H7 (cell line): ENCODE measurements at regions not wholly inside any gene's neighbourhood (a gene's known extent, or its start where the extent isn't known, plus 50 kb on each side); places are given as distances from the start of the nearest gene placed in this dataset.

ENCODE experiments used
- DNase-seq: peaks from one replicate; pipeline ENCODE4 v3.0.0; 2012
- H3K27me3 ChIP-seq: 2 replicates; pipeline ENCODE4 v1.6.0; 2011; ENCODE audit warnings: mild to moderate bottlenecking, low read length; ENCODE audit not compliant: control insufficient read depth, insufficient read depth
- H3K36me3 ChIP-seq: replicated peaks from 2 replicates; pipeline ENCODE4 v1.5.1; 2011; ENCODE audit warnings: low read length; ENCODE audit not compliant: control insufficient read depth, insufficient read depth
- H3K4me3 ChIP-seq: 2 replicates; pipeline ENCODE4 v1.5.1; 2011; ENCODE audit warnings: low read depth, mild to moderate bottlenecking, control low read depth, low read length, moderate library complexity; ENCODE audit not compliant: insufficient read depth

DNA sequence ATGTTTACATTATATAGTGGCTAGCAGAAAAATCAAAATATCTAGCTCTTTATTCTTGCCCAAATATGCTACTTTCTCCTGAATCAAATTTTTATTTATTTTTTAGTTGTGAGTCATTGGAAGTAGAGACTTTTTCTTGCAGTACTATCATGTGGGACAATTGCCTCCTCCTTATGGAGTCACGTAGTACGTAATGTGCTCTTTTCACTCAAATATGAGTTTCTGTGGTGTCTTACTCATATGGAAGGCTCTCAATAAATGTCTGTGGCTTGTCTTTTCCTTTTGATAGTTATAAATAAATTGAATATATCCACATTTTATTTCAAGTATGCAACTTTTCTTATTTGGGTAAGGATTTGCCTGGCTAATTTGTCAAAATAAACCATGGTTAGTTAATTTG lies 1411.0 kb upstream of the SLC10A2 start:
- no peak for DNase-seq

DNA sequence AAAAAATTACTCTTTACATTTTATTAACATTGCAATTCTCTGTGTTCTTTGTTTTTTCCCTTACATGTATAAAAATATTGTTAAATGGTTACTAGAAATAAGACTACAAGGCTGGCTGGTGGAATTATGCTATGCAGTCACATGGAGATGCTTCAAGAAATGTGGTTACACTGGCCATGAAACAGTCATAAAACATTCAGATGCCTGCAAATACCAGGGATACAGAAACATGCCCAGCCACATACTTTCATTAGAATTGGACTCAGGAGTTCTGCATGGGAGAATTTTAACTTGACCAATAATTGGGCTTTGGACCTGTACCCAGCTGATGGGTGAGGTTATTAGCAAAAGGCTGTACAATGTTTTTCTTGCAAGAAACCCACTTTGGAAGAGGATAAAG lies 1407.7 kb upstream of the SLC10A2 start:
- Histone ChIP-seq H3K36me3 (no peaks in the 10 kb centered on the region), H3K27me3 (no peaks in the 10 kb centered on the region), H3K4me3 (no peak overlapping the region)
- DNase-seq, result no peak

More for the DNA sequence above, 1411.0 kb upstream of the SLC10A2 start:
- H3K4me3 ChIP-seq, result no peak overlapping the region
- no peaks in the 10 kb centered on the region for H3K27me3 ChIP-seq
- H3K36me3 ChIP-seq, result no peaks in the 10 kb centered on the region

DNA sequence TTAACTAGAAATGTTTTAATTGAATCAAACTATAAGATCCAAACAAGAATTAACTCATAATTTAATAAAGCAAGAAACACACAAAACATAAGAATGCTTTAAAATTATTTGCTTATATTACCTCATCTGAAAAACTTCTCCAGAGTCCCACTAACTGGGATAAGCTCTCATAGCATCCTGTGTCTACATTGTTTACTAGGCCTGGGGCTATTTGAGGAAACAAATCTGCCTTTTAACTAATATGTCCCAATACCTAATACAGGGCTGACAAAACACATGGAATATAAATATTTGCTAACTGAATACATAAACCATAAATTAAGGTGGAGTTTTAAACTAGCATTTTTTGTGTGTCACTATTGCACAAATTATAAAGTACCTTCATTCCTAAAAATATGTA lies 1399.8 kb upstream of the SLC10A2 start:
- no peaks in the 10 kb centered on the region for H3K36me3 ChIP-seq
- no peaks in the 10 kb centered on the region for H3K27me3 ChIP-seq
- no peak overlapping the region for H3K4me3 ChIP-seq
- no peak for DNase-seq

DNA sequence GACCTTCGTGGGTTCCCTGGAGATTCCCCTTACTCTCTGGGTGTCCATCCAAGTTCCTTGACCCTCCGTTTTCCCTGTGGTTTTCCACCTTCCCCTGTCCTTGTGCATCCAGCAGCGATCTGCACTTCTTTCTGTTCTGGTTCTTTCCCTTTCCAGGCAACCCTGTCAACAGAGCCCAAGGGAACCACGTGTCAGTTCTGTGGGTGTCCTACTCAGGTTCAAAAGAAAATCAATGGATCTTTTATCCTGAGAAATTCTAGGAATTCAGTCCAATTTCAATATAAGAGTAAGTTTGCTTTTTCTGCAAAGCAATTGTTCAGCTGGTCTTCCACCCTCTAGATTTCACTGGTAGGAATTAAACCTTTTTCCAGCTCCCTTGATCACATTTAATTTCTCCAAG lies 1394.8 kb upstream of the SLC10A2 start:
- DNase-seq, result peak; percentile 7
- Histone ChIP-seq H3K27me3 (no peaks in the 10 kb centered on the region), H3K4me3 (no peak overlapping the region), H3K36me3 (no peaks in the 10 kb centered on the region)

DNA sequence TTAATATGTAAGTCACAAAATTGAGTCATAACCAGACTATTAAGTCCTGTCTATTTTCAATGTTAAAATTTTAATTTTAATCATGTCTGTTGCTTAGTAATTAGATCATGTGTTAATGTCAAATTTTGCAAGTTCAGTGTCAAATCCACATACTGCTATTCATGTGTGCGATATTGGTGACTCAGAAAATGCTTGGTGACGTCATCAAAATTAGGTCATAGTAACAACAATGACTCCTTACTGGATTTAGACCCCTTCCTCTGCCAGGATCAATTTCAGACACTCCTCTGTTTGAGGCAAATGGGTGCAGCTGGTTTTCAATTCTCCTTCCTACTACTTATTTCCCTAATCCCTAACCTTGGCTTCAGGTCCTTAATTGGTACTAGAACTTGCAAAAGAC lies 1394.3 kb upstream of the SLC10A2 start:
- H3K4me3 ChIP-seq, result no peak overlapping the region
- no peaks in the 10 kb centered on the region for H3K27me3 ChIP-seq
- no peak for DNase-seq
- H3K36me3 ChIP-seq, result no peaks in the 10 kb centered on the region

DNA sequence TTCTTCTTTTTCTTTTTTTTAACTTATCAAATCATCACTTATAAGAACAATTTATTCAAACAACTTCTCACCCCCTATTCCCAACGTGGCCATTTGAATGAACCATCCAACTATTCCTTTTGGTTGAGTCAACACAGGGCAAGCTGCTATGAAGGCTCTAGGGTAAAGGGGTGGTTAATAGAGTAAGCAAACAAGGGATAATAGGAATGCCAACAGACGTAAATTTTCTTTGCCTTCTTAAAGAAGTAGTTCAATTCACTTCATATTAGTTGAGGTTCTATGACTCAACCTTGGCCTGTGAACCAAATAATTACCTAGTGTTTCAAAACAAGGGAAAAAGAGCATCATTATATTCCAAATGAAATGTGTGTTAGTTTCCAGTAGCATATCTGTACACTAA lies 1383.8 kb upstream of the SLC10A2 start:
- Histone ChIP-seq H3K27me3 (no peaks in the 10 kb centered on the region), H3K4me3 (no peak overlapping the region), H3K36me3 (no peaks in the 10 kb centered on the region)
- DNase-seq, result no peak

DNA sequence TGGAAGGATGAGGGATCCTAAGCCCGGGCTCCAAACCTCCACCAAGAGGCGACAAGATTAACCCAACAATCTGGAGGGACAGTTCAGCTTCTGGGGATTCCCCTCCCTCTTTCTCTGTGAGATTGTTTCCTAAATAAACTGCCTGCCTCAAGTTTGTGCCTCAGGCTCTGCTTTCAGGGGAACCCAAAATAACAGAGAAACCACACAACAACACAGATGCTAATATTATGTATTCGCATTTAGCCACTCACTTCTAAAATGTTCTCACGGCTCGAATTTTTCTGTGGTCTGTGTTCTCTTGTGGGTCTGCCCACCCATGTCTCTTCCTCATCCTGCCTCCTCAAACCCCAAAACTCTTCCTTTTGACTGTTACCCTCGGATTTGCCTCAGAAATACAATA lies 1381.1 kb upstream of the SLC10A2 start:
- no peak for DNase-seq
- Histone ChIP-seq H3K36me3 (no peaks in the 10 kb centered on the region), H3K27me3 (no peaks in the 10 kb centered on the region), H3K4me3 (no peak overlapping the region)

DNA sequence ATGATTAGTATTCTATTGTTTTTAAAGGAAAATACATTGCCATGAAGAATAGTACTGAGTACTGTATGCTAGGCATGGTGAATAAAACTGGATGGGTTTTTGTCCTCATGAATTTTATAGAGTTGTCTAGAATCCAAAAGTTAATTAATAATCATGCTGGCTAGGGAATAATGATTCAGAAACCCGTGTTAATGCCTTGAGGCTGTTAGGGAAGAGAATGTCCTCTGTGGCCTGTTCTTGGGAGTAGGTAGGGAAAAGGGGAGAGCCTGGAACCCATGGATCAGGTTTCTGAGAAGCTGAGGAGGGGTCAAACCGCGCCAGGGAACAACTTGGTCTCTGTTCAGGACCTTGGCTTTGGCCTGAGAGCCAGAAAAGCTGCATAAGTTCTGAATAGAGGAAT lies 1376.3 kb upstream of the SLC10A2 start:
- no peak for DNase-seq
- no peaks in the 10 kb centered on the region for H3K27me3 ChIP-seq

DNA sequence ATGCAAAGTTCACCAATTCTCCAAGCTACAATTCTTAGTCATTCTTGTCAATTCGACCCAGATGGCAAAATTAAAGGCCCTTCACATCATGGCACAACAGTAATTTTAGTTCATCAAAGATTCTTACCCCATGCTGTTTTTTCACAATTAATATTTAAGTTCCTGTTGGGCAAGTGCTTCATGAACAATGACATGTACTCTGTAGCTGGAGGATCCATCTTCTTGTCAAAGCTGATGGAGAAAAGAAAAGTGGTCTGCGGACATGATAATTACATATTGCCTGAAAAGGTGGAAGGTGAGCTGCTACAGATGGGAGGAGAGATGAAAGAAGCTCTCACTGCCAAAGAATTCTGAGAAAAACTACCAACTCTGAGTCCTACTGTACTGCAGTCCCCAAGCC lies 1370.3 kb upstream of the SLC10A2 start:
- no peak for DNase-seq

More for the DNA sequence above, 1376.3 kb upstream of the SLC10A2 start:
- Histone ChIP-seq H3K4me3 (no peak overlapping the region), H3K36me3 (no peaks in the 10 kb centered on the region)

DNA sequence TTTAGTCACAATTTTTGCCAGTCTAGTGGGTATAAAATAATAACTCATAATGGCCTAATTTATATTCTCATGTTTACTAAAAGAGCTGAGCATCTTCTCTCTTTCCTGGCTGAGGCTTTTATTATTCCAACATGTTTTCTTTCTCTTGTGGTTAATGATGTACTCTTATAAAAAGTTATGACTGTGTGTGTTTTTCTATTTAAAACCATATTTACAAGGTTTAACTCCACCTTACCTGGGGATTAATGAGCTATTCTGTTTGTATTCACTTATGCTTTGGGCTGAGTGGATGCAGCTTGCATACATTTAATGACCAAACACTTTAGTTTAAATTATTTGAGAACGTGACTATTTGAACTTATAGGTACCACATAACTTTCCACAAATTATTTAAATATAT lies 1365.7 kb upstream of the SLC10A2 start:
- no peak for DNase-seq
- no peaks in the 10 kb centered on the region for H3K36me3 ChIP-seq
- no peak overlapping the region for H3K4me3 ChIP-seq
- H3K27me3 ChIP-seq, result no peaks in the 10 kb centered on the region

More for the DNA sequence above, 1370.3 kb upstream of the SLC10A2 start:
- no peak overlapping the region for H3K4me3 ChIP-seq
- H3K27me3 ChIP-seq, result no peaks in the 10 kb centered on the region
- no peaks in the 10 kb centered on the region for H3K36me3 ChIP-seq

DNA sequence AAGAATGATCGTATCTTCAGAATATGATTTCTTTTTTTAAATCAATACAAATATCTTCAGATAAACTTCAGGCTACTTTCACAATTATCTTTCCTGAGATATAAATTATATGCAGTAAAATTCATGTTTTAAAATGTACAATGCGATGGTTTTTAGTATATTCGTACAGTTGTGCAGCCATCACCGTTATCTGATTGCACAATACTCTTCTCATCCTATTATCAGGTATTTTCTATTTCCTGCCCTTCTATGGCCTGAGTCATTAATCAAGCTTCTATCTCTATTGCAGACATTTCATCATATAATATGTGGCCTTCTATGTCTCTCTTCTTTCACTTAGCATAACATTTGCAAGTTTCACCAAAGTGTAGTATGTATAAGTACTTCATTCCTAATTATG lies 1360.2 kb upstream of the SLC10A2 start:
- Histone ChIP-seq H3K36me3 (no peaks in the 10 kb centered on the region), H3K27me3 (no peaks in the 10 kb centered on the region), H3K4me3 (no peak overlapping the region)
- no peak for DNase-seq

DNA sequence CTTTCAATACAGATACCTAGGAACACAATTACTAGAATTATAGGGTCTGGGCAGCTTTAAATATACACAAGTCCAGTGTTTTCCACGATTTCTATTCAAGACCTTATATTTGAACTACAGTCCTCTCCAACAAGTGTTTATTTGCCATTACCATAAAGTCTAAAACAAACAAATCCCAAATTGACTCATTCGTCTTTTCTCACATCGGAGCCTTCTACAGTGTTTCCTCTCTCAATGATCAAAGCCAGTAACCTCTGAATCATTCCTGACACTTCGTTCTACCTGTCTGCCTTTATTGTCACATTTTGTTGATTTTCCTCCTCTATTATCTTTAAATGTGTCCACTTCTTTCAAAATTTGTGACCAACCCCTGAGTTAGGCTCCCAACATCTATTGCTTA lies 1356.5 kb upstream of the SLC10A2 start:
- Histone ChIP-seq H3K36me3 (no peaks in the 10 kb centered on the region), H3K4me3 (no peak overlapping the region), H3K27me3 (no peaks in the 10 kb centered on the region)
- no peak for DNase-seq

DNA sequence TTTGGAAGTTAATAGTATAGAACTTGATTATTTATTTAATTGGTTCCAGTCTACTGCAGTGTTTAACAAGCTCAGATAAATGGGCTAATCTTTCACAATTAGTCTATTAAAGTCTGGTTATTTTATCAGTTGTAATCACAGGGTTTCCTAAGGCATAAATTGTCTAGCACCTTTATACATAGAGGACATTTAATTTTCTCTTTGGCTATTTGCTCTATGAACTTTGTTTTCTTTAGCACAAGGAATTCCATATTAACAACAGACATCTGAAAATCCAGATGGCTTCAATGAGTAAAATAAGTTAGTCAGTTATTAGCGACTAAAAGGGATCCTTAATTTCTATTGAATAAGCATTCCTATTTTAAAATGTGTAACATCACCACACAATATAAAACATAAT lies 1350.8 kb upstream of the SLC10A2 start:
- no peak overlapping the region for H3K4me3 ChIP-seq
- H3K27me3 ChIP-seq, result no peaks in the 10 kb centered on the region
- no peak for DNase-seq
- H3K36me3 ChIP-seq, result no peaks in the 10 kb centered on the region

DNA sequence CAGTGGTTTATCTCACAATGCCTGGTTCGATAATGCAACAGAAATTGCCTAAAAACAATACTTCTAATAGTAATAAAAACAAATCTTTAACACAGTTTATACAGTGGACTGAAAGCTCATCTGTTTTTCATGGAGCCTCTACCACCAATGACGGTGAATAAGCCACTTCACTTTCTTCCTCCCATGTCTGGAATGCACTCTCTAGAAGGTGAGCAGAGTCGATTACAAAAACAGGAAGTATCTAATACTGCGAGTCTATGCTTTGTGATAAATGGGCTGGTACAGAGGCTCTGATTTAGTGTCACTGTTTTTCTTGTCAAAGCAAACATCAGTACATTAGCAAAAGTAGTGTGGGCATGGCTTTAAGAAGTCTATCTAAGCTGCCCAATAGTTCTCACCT lies 1348.6 kb upstream of the SLC10A2 start:
- no peak for DNase-seq
- H3K27me3 ChIP-seq, result no peaks in the 10 kb centered on the region
- no peak overlapping the region for H3K4me3 ChIP-seq
- H3K36me3 ChIP-seq, result no peaks in the 10 kb centered on the region

DNA sequence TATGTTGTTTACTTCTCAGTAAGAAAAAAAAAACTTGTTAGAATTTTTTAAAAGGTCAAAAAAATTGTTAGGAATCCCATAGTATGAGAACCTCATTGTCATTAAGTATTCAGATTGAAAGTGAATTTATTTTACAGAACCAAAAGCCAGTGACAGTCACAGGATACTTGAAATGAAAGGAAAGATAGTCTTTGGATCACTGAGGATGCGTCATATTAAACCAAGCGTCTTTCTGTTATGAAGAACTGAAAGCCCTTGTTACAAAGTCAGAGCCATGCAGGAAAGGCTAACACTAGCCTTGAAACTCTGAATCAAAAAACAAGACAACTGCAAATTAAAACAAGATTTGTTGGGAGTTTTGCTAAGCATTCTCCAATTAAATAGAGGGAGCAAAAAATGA lies 1348.0 kb upstream of the SLC10A2 start:
- Histone ChIP-seq H3K36me3 (no peaks in the 10 kb centered on the region), H3K4me3 (no peak overlapping the region), H3K27me3 (no peaks in the 10 kb centered on the region)
- DNase-seq, result no peak

DNA sequence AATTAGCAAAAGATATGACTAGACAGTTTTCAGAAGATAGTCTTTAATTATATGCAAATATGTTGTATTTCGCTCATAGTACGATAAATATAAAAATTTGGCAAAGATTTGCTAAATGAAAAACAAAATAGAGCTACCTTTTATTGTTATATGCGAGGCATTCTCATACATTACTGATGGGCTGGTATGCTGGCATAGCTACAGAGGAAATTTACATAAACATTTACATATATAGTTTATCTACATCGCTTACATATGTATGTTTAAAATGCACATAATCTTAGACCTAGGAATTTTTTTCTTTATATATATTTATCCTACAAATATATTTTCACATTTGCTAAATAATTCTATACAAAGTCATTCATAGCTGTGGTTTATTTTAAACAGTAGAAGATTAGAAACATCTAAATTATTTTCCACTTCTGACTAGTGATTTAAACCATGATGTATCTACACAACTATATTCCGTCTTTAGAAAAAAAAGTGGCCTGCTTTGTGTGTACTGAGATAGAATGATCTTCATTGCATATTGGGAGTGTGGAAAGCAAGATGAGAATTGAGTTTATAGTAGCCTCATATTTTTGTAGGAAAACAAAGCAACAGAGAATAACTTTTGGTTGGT lies 1345.0 kb upstream of the SLC10A2 start:
- Histone ChIP-seq H3K27me3 (no peaks in the 10 kb centered on the region), H3K4me3 (no peak overlapping the region), H3K36me3 (no peaks in the 10 kb centered on the region)
- no peak for DNase-seq
